ENCODE measurements at regions not wholly inside any gene's neighbourhood (a gene's known extent, or its start where the extent isn't known, plus 50 kb on each side); places are given as distances from the start of the nearest gene placed in this dataset.

GRCh38 chr5:147040856-147041255, 162.3 kb upstream of the PPP2R2B start:
- TF ChIP-seq EZH2phosphoT487 (IDR thresholded peaks at IDR 0.05; ENCODE audit: borderline replicate concordance, low read depth), result no peak
- TF ChIP-seq POLR2AphosphoS5 (IDR thresholded peaks at IDR 0.05; ENCODE audit: low read depth, low read length), result no peak
- no peak for TF ChIP-seq CHD2 (IDR thresholded peaks at IDR 0.05; ENCODE audit: low read length, partially characterized antibody)
- TF ChIP-seq RFX5 (IDR thresholded peaks at IDR 0.05; ENCODE audit: low read length), result no peak
- TF ChIP-seq JUND (IDR thresholded peaks at IDR 0.05), result no peak
- no peak for TF ChIP-seq RAD21 (IDR thresholded peaks at IDR 0.05; ENCODE audit: low read length)
- no peak for TF ChIP-seq CTCF (IDR thresholded peaks at IDR 0.05)
- no peak for TF ChIP-seq EP300 (IDR thresholded peaks at IDR 0.05; ENCODE audit: borderline replicate concordance in 1 of 2, low read depth in 1 of 2, low read length in 1 of 2)
- TF ChIP-seq TAF1 (IDR thresholded peaks at IDR 0.05; ENCODE audit: borderline replicate concordance, low read depth, low read length), result no peak
- TF ChIP-seq MAX (IDR thresholded peaks at IDR 0.05; ENCODE audit: low read depth), result no peak
